GM19025 (cell line): ENCODE measurements at regions not wholly inside any gene's neighbourhood (a gene's known extent, or its start where the extent isn't known, plus 50 kb on each side); places are given as distances from the start of the nearest gene placed in this dataset.
"Not testable (repeated sequence)": the region's sequence is repeated elsewhere in the genome, so short reads cannot be mapped to it uniquely, and the experiment has no call there.

ENCODE experiments used
- ATAC-seq: cut with Tn5 transposase; IDR thresholded peaks from one replicate; pipeline ENCODE4 v1.9.1; 2021; ENCODE audit warnings: mild to moderate bottlenecking, low read depth, moderate library complexity; ENCODE audit not compliant: unreplicated experiment

GRCh38 chr2:58436872-58437271, 195.7 kb upstream of the FANCL start:
- no peak for ATAC-seq

- ATAC-seq, result no peak
These were observed 194.1 kb upstream of the FANCL start for GRCh38 chr2:58435246-58435645.

- no peak for ATAC-seq
These were observed 193.6 kb upstream of the FANCL start for GRCh38 chr2:58434692-58435091.

DNA sequence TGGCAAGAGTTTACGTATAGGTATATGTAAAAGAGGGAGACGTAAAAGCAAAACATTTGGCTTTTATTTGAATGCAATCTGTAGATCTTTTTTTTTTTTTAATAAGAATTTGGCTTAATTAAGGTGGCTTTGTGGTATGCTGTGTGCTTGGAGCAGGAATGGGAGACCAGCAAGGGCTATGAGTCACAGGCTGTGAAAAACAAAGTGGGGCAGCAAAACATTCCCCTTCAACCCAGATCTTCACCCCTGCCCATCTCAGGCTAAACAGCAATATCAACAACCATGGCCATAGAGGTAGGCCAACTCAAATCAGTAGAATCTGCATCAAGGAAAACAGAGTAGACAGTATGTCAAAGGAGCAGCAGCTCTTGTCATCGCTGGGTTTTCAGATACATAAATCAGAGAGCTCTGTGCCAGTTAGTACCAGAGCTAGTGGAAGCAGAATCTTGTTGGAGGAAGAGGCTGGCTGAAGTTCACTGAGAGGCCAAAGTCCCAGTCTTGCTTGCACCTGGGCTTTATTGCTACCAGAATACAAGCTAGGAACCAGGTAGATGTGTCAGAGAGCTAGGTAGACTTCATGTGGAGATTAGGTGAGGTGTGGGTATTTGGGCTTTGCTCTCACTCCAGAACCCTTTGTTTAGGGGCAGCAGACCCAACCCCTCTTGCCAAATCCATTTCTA, 191.5 kb upstream of the FANCL start:
- ATAC-seq, result no peak

DNA sequence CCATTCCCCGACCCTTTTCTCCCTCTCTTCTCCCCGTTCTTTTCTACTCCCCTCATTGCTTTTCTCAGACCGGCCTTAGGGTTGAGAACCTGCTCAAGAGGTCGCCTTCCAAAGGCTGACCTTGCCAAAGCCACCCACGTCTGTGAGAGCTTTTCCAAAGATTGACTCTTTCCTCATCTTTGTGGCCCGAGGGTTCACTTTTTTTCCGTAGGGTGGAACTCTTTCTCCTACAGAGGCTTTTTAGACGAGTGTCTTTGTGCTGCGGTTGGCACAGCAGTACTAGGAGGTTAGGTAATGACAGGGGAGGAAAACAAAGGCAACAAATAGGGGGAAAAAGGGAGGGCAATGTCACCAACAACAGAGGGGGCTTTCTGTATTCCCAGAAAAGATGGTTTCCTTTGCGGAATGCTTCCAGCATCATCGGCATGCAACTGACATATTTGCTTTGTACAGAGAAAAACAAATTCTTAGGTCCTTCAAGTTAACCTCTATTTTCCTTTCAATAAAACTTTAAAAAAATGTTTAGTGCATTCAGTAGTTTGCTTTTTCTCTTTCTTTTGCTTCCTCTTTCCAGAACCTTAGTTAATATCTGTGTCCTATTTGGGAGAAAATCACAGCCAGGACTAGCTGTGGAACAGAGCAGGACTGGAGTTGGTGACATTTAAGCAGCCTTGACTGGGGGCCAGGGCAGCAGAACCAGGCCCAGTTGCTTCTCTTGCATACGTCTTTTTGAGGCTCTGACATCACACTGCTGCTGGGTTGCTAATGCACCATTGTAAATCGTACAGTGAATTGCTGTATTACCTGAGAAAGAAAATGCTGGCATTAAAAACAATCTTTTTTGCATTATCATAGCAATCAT, 188.1 kb upstream of the FANCL start:
- no peak for ATAC-seq

GRCh38 chr2:58428096-58429013, 187.2 kb upstream of the FANCL start:
- ATAC-seq, result no peak

GRCh38 chr2:58427572-58428095, 186.5 kb upstream of the FANCL start:
- ATAC-seq, result no peak

DNA sequence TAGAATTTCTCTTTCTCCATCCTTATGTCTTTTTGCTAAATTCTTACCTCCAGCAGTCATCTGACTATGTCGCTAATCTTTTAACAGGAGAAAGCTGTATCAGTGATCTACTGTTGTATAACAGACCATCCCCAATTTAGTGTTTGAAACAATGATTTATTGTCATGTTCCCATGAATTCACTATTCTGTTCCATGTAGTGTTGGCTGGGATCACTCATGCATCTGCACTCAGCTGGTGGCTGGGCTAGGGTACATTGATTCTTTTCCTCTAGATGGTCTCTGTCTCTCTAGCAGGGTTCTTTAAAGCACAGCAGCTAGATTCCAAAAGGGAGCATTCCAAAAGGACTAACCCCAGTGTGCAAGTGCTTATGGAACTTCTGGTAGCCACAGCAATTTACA, 184.2 kb upstream of the FANCL start:
- no peak for ATAC-seq

GRCh38 chr2:58419983-58420382, 178.9 kb upstream of the FANCL start:
- no peak for ATAC-seq

DNA sequence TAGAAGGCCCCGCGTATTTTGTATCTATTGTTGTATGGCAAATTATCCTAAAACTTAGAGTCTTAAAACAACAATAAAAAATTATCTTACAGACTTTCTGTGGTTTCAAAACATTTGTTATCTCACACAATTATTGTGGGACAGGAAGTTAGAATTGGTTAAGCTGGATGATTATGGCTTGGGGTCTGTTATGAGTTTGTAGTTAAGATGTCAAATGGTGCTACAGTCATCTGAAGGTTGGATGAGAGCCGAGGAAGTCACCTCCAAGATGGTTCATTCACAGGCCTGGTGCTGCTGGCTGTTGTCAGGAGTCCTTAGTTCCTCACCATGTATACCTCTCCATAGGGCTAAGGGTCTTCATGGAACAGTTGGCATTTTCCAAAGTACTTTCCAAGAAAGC, 175.6 kb upstream of the FANCL start:
- ATAC-seq, result no peak

- no peak for ATAC-seq
These were observed 173.4 kb upstream of the FANCL start for GRCh38 chr2:58414506-58414905.

- no peak for ATAC-seq
These were observed 169.4 kb upstream of the FANCL start for GRCh38 chr2:58410549-58410948.

GRCh38 chr2:58407487-58407886, 166.4 kb upstream of the FANCL start:
- no peak for ATAC-seq

DNA sequence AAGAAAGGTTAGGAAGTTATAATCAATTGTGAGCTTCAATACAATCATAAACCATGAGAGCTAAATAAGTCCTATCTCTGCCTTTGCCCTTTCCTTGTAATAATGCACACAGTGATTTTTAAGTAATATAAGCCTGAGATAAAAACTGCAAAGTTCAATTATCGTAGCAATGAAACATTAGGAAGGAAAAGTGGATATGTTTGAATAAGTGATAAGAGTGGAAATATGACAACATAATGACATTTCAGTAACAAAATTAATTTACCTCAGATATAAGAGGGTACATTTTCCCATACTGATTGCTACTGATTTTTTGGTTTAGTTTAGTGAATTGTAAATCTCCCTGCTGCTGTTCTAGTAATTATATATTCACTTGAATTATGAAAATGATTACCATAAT, 164.2 kb upstream of the FANCL start:
- ATAC-seq, result no peak

DNA sequence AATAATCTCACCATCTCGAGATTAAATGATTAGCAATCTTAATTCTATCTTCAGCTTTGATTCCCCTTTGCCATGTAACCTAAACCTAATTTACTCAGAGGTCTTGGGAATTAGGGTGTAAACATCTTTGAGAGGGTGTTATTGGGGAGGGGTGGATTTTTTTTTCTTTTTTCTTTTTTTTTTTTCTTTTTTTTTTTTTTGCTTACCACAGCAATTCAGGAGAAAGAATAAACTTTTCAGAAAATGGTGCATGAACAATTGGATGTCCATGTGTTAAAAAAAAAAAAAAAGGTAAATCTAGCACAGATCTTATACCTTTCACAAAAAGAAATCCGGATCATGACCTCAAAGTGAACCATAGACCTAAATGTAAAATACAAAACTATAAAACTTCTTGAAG, 160.8 kb upstream of the FANCL start:
- no peak for ATAC-seq

DNA sequence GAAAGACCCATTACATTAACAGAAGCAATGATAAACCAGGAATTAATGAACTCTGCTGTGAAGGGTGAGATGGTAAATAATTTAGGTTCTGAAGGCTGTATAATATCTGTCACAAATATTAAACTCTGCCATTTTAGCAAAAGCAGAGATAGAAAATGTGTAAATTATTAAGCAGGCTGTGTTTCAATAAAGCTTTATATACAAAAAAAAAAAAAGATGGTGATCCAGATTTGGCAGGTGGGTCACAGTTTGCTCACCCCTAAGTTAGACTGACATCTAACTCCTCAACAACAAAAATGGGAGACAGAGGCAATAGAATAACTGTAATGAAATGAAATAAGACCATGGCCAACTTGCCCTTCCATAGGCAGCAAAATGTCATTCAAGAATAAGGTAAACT, 157.3 kb upstream of the FANCL start:
- ATAC-seq, result no peak

GRCh38 chr2:58387701-58388100, 146.6 kb upstream of the FANCL start:
- no peak for ATAC-seq

DNA sequence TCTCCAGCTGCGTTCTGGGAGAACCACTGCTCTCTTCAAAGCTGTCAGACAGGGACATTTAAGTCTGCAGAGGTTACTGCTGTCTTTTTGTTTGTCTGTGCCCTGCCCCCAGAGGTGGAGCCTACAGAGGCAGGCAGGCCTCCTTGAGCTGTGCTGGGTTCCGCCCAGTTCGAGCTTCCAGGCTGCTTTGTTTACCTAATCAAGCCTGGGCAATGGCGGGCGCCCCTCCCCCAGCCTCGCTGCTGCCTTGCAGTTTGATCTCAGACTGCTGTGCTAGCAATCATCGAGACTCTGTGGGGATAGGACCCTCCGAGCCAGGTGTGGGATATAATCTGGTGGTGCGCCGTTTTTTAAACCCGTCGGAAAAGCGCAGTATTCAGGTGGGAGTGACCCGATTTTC, 145.8 kb upstream of the FANCL start:
- ATAC-seq, result not testable (repeated sequence)

GRCh38 chr2:58378152-58378551, 137.0 kb upstream of the FANCL start:
- ATAC-seq, result no peak

DNA sequence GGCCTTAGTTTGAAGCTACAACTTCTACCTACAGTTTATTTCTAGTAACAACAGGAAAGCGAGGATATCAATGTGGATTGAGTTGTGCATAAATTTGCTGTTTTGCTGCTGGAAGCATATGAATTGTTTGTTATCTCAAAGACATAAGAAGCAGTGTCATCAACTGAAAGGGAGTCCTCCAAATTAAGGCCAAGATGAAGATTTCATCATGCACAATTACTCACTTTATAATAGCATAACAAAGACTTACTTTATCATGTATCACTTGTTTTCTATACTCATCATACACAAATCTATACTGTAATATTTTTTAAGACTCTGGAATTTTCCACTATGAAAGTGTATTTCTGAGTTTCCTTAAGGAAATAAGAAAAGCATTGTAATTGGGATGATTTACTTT, 136.1 kb upstream of the FANCL start:
- no peak for ATAC-seq

DNA sequence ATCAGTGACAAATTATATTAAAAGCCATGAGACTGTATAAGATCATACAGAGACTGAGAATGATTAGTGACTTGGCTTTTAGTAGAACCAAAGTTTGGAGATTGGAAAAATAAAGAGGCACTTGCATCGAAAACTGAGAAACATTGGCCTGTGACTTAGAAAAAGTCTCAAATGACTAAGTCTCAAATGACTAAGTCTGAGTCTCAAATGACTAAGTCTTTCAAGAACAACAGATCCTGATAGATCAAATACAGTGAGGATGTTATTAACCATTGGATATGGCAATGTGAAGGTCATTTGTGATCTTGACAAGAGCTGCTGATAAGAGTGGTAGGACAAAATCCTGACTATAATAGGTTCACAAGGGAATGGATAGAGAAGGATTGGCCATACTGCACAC, 135.5 kb upstream of the FANCL start:
- no peak for ATAC-seq
